ENCODE measurements at regions not wholly inside any gene's neighbourhood (a gene's known extent, or its start where the extent isn't known, plus 50 kb on each side); places are given as distances from the start of the nearest gene placed in this dataset.

DNA sequence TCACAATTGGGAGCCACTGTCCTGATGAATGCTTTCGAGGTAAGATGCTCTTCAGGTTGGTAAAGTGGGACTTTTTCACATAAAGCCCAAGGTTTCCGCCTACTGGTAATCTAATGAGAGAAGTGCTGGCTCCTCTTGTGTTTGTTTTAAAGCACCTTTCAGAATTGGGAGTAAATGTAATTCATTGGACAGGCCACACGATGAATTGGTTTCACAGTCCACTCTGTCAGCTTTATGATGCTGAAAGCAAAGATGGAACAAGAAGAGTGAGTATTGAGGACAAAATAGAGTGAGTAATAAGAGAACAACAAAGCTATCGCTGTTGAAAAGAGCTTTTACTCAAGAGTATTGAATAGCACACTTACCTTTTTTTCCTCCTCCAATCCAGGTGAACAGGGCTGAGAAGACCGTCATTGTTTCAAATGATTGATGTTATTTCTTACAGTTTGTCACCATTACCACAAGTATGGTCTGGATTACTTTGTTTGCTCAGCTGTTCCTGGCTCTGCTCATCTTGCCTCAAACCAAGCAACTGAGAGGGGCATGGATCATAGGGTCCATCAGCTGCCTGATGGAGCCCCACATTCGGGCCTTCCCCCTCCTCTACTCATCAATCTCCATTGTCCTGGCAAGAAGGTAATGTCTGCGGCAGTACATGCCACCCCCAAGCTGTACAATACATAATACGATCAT lies 136.1 kb upstream of the CNTN4 start:
- peak; percentile 99 for DNase-seq

DNA sequence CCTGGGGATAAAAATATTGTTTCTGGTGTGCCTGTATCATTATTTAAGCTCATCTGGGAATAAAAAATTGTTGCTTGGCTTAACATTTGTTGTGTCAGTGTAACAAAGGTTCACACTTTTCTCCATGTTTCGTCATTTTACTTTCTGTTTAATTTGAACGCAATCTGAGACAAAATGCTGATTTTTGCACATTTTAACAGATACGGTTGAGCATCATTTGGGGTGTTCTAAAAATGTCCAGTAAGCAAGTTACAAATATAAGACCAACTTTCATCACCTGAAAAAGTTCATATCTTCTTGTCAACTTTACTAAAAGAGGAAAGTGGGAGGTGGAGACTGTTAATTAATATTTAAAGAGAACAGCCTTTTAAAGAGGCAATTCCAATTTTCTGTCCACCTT lies 134.8 kb upstream of the CNTN4 start:
- DNase-seq = no peak

DNA sequence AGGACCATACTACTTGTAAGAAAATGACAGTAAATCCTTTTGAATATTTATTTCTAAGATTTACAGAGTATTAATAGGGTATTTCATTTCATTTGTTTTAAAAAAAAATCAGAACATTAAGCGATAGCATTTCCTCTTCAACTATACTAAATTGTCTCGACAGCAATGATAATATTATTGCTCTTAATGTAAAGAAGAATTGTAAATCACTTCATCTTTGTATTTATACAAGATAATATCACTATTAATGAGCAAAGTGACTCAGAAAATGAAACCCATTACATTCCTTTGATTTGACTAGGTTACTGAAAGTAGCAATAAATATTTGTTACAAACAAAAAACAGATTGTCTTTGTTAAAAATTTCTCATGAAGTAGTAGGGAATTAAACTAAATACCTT lies 131.1 kb upstream of the CNTN4 start:
- DNase-seq = no peak

DNA sequence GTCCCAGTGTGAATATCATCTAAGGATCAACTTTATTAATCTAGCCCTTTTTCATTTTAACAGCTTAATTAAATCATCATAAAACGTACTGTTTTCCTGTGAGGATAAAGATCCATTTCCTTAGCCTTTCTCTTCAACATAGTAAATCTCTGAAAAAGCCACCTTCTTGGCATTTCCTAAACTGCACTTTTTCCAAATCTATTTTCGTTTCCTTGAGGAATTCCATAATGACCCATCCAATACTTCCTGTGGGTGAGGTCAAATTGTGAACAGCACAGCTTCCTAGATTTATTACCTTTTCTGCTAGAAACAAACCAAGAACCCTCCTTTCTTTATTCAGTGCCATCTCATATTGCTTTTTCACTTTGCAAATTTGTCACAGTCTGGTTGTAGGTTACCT lies 129.4 kb upstream of the CNTN4 start:
- no peak for DNase-seq

DNA sequence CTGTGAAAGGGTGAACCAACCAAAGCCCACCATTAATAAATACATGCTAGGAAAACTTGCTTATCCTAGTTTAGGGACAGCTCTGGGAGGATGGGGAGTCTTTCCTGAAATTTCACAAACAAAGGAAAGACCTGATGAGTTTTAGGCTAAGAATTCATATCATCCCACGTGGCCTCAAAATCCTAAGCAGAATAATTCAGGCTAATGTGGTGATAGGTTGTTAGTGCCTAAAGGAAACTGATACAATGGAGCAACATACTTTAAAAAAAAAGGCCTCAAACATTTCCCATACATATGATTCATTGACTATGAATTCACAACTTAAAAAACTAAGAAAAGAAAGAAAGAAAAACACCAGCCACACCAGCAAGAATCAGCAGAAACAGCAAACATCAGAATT lies 126.9 kb upstream of the CNTN4 start:
- DNase-seq = no peak

DNA sequence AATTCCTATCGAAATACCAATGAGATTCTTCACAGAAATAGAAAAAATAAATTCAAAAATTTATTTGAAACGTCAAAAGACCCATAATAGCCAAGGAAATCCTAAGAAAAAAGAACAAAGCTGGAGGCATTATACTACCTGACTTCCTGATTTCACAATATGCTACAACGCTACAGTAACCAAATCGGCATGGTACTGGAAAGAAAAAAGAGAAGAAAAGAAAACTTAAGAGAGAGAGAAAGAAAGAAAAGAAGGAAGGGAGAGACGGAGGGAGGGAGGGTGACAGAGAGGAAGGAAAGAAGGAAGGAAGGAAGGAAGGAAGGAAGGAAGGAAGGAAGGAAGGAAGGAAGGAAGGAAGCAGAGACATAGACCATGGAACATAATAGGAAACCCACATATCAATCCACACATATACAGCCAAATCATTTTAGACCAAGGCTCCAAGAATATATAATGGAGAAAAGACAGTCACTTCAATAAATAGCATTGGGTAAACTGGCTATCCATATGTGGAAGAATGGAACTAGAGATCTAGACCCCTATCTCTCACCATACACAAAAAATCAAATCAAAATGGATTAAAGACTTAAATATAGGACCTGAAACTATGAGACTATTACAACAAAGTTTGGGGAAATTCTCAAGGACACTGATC lies 118.6 kb upstream of the CNTN4 start:
- DNase-seq = no peak

DNA sequence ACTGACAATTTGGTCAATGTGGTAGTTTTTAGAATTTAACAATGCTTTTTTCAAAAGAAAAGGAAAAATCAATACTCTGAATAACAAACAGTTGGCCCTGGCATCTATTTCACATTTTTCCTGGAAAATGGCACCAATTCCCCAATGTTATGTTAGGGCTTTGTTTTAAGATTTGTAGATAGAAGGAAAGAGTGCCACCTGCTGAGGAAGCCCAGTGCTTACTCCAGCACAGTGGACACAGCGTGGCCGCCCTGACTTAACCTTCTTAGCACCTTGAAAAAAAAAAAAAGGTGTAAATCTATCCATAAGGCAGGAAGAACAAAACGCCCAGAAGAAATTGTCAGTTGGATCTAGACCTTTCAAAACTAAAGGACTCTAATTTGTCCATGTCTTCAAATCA lies 110.7 kb upstream of the CNTN4 start:
- DNase-seq = no peak

DNA sequence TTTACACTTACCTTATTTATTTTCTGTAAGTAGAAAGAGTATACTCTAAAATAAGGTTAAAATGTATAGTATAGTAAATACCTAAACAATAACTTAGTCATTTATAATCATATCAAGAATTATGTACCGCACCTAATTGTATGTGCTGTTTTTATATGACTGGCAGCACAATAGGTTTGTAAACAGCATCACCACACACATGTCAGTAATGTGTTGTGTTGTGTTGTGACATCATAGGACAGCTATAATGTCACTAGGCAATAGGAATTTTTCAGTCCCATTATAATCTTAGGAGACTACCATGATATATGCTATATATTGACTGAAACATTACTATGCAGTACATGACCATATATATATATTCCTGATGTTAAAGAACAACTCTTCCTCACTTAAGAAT lies 99.9 kb upstream of the CNTN4 start:
- DNase-seq = no peak

DNA sequence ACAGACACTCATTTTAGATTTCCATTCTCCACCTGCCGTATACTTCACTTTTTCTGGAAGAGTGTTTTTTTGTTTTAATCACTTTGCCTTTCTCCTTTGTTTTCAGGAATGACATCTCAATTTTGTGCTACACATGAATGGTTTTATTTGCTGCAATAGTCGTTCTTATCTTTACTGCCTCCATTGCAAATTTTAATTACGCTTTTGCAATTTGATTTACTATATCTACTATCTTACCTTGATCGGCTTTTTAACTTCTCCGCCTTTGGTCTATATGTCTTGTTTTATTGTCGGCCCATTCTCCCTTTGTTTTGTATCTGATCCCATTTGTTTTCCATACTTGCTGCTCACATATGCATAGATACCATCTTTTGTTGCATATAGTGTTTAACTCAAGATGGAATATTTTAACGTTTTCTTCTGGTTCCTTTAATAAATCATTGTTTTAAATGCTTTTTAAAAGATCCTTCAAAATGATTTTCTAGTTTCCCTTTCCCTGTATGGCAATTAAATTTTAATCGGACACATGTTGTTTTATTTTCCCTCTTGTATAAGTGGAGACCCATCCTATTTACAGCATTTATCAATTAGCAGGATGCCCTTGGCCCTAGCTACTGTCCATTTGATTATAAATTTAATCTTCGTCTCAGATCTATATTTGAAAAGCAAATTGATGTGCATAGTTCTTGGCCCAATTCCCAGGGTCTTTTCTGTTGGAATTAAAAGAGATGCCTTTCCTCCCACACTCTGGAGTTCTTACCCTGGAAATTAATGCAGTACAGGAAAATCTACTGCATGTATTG lies 97.2 kb upstream of the CNTN4 start:
- DNase-seq = no peak

DNA sequence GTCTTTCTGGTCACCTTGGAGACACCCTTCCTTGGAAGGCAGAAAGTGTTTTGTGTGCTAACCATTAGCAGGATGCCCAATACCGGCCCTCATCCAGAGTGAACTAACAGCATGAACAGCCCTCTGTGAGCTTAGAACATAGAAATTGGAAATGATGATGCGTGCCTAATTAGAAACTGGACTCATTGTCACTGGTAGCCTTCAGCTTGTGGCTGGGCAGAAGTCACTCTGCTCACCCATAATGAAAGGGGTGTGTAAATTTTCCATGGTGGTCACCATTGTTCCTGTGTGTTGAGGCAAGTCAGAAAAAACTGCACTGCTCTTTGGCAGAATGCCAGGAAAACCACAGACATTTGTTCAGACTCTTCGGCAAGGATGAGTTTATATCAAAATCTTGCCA lies 74.7 kb upstream of the CNTN4 start:
- peak; percentile 6 for DNase-seq

DNA sequence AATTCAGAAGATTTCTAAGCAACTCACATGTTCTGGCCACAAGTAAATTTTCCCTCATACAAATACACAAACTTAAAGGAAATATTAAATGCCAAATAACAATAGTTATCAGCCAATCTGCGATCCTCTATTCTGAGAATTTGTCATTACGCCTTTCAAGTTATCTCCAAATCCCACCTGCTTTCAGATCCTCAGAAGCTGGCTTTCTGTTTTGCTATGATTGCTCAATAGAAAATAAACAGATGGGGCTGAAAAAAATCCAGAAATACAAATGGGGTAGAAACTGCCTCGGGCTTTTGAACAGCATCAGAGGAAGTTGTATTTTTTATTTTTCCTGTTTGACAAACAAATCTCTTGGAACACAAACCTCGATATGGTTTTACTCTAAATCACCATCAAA lies 74.0 kb upstream of the CNTN4 start:
- no peak for DNase-seq

DNA sequence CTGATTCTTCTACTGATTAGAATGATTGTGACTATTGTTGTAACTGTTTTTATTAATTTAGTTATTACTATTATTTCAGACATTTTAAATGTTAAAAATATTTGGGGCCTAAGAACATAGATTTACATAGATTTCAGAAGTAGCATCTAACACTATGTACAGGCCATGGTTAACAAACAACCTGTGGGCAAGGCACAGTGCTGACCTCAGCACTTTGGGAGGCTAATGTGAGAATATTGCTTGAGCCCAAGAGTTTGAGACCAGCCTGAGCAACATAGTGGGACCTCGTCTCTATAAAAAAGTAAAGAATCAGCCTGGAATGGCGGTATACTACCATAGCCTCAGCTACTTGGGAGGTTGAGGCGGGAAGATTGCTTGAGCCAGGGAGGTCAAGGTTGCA lies 69.1 kb upstream of the CNTN4 start:
- no peak for DNase-seq

DNA sequence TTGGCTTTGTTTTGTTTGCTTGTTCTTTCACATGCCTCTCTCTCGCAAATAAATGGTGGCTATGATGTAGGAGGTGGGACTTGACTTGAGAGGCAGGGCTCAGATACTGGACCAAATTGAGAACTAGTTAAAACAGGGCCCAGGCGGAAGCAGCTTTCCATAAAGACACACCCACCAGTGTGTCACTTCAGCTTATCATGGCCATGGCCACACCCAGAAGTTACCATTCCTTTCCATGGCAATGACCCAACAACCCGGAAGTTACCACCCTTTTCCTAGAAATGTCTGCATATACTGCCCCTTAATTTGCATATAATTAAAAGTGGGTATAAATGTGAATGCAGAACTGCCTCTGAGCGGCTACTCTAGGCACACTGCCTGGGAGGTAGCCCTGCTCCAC lies 62.6 kb upstream of the CNTN4 start:
- DNase-seq = no peak

DNA sequence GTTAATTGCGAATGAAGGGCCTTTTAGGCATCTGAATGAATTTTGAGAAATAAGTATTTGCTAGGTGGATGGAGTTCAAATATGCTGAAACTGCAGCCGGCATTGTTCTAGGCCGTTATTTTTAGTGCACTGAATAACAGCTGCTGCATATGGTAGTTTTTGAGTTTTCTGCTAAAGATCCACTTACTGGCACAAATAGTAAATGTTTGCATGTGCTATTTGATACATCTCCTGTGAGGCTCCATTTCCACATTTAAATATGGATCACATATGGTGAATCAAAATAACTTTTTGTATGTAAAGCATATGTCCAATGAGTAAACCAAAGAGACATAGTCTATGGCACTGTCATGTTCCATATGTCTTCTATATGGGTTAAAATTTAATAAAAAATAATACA lies 56.7 kb upstream of the CNTN4 start:
- DNase-seq = no peak

Data from NCI-H510A treated with DMSO at 0.1 percent for 48 hours (cell line).